Fibroblast of lung (primary cell): ENCODE measurements at regions not wholly inside any gene's neighbourhood (a gene's known extent, or its start where the extent isn't known, plus 50 kb on each side); places are given as distances from the start of the nearest gene placed in this dataset.
A peak's percentile ranks its signal among the peaks of the same experiment; 100 is the strongest.

Experiments used
- DNase-seq, 2 donors: peaks; one replicate each; pipeline versions ENCODE4 v3.0.0 to v3.0.0-alpha.2; 2010; ENCODE audit warnings: low read depth in 2 of 2
- H2AFZ ChIP-seq: 2 replicates; pipeline ENCODE4 v1.5.1; 2012; ENCODE audit warnings: low read length, control low read depth, inconsistent platforms
- H3K27ac ChIP-seq: 2 replicates; pipeline ENCODE4 v1.5.1; 2011; ENCODE audit warnings: low read length, control low read depth; ENCODE audit not compliant: insufficient read depth
- H3K27me3 ChIP-seq: 2 replicates; pipeline ENCODE4 v1.5.1; 2011; ENCODE audit warnings: mild to moderate bottlenecking, low read length; ENCODE audit not compliant: control insufficient read depth, insufficient read depth
- H3K36me3 ChIP-seq: 2 replicates; pipeline ENCODE4 v1.5.1; 2011; ENCODE audit warnings: low read length; ENCODE audit not compliant: control insufficient read depth, insufficient read depth
- H3K4me1 ChIP-seq: 2 replicates; pipeline ENCODE4 v1.5.1; 2011; ENCODE audit warnings: low read length; ENCODE audit not compliant: control insufficient read depth, insufficient read depth; ENCODE audit errors: extremely low read depth
- H3K4me2 ChIP-seq: 2 replicates; pipeline ENCODE4 v1.5.1; 2011; ENCODE audit warnings: low read length, control low read depth; ENCODE audit not compliant: insufficient read depth; ENCODE audit errors: extremely low read depth
- H3K4me3 ChIP-seq, 4 experiments: fragments of 200-600 bp in 1 of 4; sonication (generic) in 1 of 4; replicated peaks in 1 of 4; 2 replicates each; pipeline ENCODE4 v1.5.1; 2011 to 2016; ENCODE audit warnings: low read length in 4 of 4, low read depth in 3 of 4, mild to moderate bottlenecking in 3 of 4, control low read depth in 2 of 4, inconsistent platforms in 1 of 4, mixed read lengths in 1 of 4; ENCODE audit not compliant: insufficient read depth in 1 of 4; ENCODE audit errors: control extremely low read depth in 1 of 4
- H3K79me2 ChIP-seq: 2 replicates; pipeline ENCODE4 v1.5.1; 2012; ENCODE audit warnings: mild to moderate bottlenecking, low read length, inconsistent platforms; ENCODE audit not compliant: control insufficient read depth, insufficient read depth
- H3K9ac ChIP-seq: 2 replicates; pipeline ENCODE4 v1.5.1; 2011; ENCODE audit warnings: mild to moderate bottlenecking, low read length, control low read depth; ENCODE audit not compliant: insufficient read depth
- H3K9me3 ChIP-seq: 2 replicates; pipeline ENCODE4 v1.5.1; 2012; ENCODE audit warnings: low read depth, low read length; ENCODE audit not compliant: control insufficient read depth, insufficient read depth
- H4K20me1 ChIP-seq: 2 replicates; pipeline ENCODE4 v1.5.1; 2011; ENCODE audit warnings: low read length; ENCODE audit not compliant: control insufficient read depth, insufficient read depth; ENCODE audit errors: extremely low read depth
- EZH2 ChIP-seq: IDR thresholded peaks from 2 replicates; pipeline ENCODE4 v1.5.1; 2012; ENCODE audit warnings: low read length, control low read depth, mild to moderate bottlenecking; ENCODE audit errors: missing control alignments
- TF ChIP-seq, protein P1 (sequence below), 2 donors: IDR thresholded peaks in 1 of 2; conservative IDR thresholded peaks in 1 of 2; 1 replicate in 1 of 2; 2 replicates in 1 of 2; pipeline ENCODE4 v1.5.1; 2011 to 2012; ENCODE audit warnings: low read length in 2 of 2, control low read depth in 1 of 2, inconsistent platforms in 1 of 2, low read depth in 1 of 2, mild to moderate bottlenecking in 1 of 2

- Histone ChIP-seq H4K20me1 (no peaks in the 10 kb centered on the region), H3K36me3 (no peaks in the 10 kb centered on the region), H3K4me3 (peak overlapping the region in 2 of 4 experiments; percentile 26 to 39), H2AFZ (peak overlapping the region; percentile 21), H3K9me3 (no peaks in the 10 kb centered on the region), H3K27me3 (no peaks in the 10 kb centered on the region), H3K9ac (no peak overlapping the region), H3K4me2 (peak overlapping the region; percentile 70), H3K4me1 (peaks cover 38% of the 10 kb centered on the region), H3K79me2 (no peaks in the 10 kb centered on the region), H3K27ac (peak overlapping the region; percentile 69)
- TF ChIP-seq EZH2: no peak
- TF ChIP-seq, protein P1, sequence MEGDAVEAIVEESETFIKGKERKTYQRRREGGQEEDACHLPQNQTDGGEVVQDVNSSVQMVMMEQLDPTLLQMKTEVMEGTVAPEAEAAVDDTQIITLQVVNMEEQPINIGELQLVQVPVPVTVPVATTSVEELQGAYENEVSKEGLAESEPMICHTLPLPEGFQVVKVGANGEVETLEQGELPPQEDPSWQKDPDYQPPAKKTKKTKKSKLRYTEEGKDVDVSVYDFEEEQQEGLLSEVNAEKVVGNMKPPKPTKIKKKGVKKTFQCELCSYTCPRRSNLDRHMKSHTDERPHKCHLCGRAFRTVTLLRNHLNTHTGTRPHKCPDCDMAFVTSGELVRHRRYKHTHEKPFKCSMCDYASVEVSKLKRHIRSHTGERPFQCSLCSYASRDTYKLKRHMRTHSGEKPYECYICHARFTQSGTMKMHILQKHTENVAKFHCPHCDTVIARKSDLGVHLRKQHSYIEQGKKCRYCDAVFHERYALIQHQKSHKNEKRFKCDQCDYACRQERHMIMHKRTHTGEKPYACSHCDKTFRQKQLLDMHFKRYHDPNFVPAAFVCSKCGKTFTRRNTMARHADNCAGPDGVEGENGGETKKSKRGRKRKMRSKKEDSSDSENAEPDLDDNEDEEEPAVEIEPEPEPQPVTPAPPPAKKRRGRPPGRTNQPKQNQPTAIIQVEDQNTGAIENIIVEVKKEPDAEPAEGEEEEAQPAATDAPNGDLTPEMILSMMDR (conservative IDR thresholded peaks at IDR 0.05 in 1 of 2, IDR thresholded peaks at IDR 0.05 in 1 of 2; ENCODE audit: low read depth in 1 of 2, low read length in 2 of 2): no peak
- peak in 1 of 2 donors; percentile 84 for DNase-seq
These were observed 78.6 kb downstream of the ARF6 start for GRCh38 chr14:49971156-49972130.

- Histone ChIP-seq H3K79me2 (no peaks in the 10 kb centered on the region), H3K27ac (peak overlapping the region; percentile 69), H3K9ac (no peak overlapping the region), H3K4me3 (peak overlapping the region in 2 of 4 experiments; percentile 26 to 39), H3K4me1 (peaks cover 38% of the 10 kb centered on the region), H3K9me3 (no peaks in the 10 kb centered on the region), H3K27me3 (no peaks in the 10 kb centered on the region), H4K20me1 (no peaks in the 10 kb centered on the region), H3K4me2 (peak overlapping the region; percentile 53), H3K36me3 (no peaks in the 10 kb centered on the region), H2AFZ (no peak overlapping the region)
- TF ChIP-seq EZH2: no peak
- TF ChIP-seq, protein P1 (conservative IDR thresholded peaks at IDR 0.05 in 1 of 2, IDR thresholded peaks at IDR 0.05 in 1 of 2; ENCODE audit: low read depth in 1 of 2, low read length in 2 of 2): no peak
- DNase-seq: peak; percentile 73 to 76
These were observed 79.3 kb downstream of the ARF6 start for GRCh38 chr14:49972131-49972671.

- Histone ChIP-seq H3K4me2 (peak overlapping the region; percentile 53), H3K9ac (no peak overlapping the region), H3K27me3 (no peaks in the 10 kb centered on the region), H3K36me3 (no peaks in the 10 kb centered on the region), H3K4me3 (peak overlapping the region in 2 of 4 experiments; percentile 4 to 39), H3K27ac (peak overlapping the region; percentile 69), H3K4me1 (peaks cover 38% of the 10 kb centered on the region), H4K20me1 (no peaks in the 10 kb centered on the region), H3K9me3 (no peaks in the 10 kb centered on the region), H2AFZ (no peak overlapping the region), H3K79me2 (no peaks in the 10 kb centered on the region)
- DNase-seq: peak; percentile 89 to 94
- TF ChIP-seq, protein P1 (conservative IDR thresholded peaks at IDR 0.05 in 1 of 2, IDR thresholded peaks at IDR 0.05 in 1 of 2; ENCODE audit: low read depth in 1 of 2, low read length in 2 of 2): no peak
- TF ChIP-seq EZH2: no peak
These were observed 79.9 kb downstream of the ARF6 start for GRCh38 chr14:49972823-49973222.
